Suprapubic skin (tissue), 3 donors: ENCODE measurements at regions not wholly inside any gene's neighbourhood (a gene's known extent, or its start where the extent isn't known, plus 50 kb on each side); places are given as distances from the start of the nearest gene placed in this dataset.

Source experiments
- CTCF ChIP-seq, 2 donors: fragments of 200-600 bp in 1 of 2; fragments of 450-650 bp in 1 of 2; sonication (generic) in 1 of 2; IDR thresholded peaks; one replicate each; pipeline ENCODE4 v1.5.1; 2016 to 2019; ENCODE audit warnings: antibody characterized with exemption in 2 of 2, mild to moderate bottlenecking in 1 of 2, moderate library complexity in 1 of 2
- POLR2AphosphoS5 ChIP-seq, 3 donors: sonication (generic); formaldehyde crosslinking; IDR thresholded peaks; one replicate each; pipeline ENCODE4 v1.6.1; 2017; ENCODE audit warnings: antibody characterized with exemption in 3 of 3

GRCh38 chr1:79478160-79478559 lies 471.6 kb upstream of the ADGRL4 start:
- TF ChIP-seq CTCF (IDR thresholded peaks at IDR 0.05), result no peak
- no peak for TF ChIP-seq POLR2AphosphoS5 (IDR thresholded peaks at IDR 0.05)
